ENCODE measurements at regions not wholly inside any gene's neighbourhood (a gene's known extent, or its start where the extent isn't known, plus 50 kb on each side); places are given as distances from the start of the nearest gene placed in this dataset.
A peak's percentile ranks its signal among the peaks of the same experiment; 100 is the strongest.

DNA sequence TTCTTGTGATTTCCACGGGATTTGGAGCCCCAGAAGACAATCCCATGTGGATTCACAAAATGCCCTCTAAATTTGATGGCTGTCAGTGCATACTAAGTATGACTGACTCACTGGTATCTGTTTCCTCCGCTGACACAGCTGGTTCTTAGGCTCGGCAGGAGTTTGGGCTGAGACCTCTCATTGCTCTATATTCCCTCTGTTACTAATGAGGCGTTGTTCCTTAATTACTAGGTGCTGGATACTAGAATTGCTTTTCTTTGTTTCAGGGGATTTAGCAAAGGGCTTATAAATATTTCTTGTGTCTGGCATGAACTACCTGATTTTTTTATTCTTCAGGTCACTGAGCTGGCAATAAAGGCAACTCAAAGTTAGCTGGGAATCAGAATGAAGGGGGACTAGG, 53.2 kb upstream of the EHF start:
- H3K79me2 ChIP-seq (ENCODE audit: control insufficient read depth, insufficient read depth, low read length) = no peaks in the 10 kb centered on the region
- ATAC-seq = no peak
- H4K20me1 ChIP-seq (replicated peaks; ENCODE audit: control insufficient read depth, insufficient read depth, low read length) = no peaks in the 10 kb centered on the region
- no peaks in the 10 kb centered on the region for H3K9me3 ChIP-seq (replicated peaks; ENCODE audit: control insufficient read depth, insufficient read depth, low read depth, low read length)
- no peaks in the 10 kb centered on the region for H3K36me3 ChIP-seq (ENCODE audit: control insufficient read depth, insufficient read depth, low read length)
- intact Hi-C loops (cut with micrococcal nuclease) (no loop called here), in situ Hi-C loops (cut with MboI) (no loop called here)
- TF ChIP-seq ZNF239 (CRISPR knock-in tag; IDR thresholded peaks at IDR 0.05) = no peak
- TF ChIP-seq, protein P1, sequence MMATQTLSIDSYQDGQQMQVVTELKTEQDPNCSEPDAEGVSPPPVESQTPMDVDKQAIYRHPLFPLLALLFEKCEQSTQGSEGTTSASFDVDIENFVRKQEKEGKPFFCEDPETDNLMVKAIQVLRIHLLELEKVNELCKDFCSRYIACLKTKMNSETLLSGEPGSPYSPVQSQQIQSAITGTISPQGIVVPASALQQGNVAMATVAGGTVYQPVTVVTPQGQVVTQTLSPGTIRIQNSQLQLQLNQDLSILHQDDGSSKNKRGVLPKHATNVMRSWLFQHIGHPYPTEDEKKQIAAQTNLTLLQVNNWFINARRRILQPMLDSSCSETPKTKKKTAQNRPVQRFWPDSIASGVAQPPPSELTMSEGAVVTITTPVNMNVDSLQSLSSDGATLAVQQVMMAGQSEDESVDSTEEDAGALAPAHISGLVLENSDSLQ (IDR thresholded peaks at IDR 0.05) = peak; percentile 37; the same call in 1 of the 2 replicates
- H3K4me1 ChIP-seq (replicated peaks in 1 of 2; ENCODE audit: control insufficient read depth in 2 of 2, insufficient read depth in 2 of 2, low read length in 2 of 2) = no peaks in the 10 kb centered on the region
- no peak for DNase-seq (ENCODE audit: extremely low read depth in 1 of 4, low spot score in 3 of 4)
- FAIRE-seq = no peak
- no TSS peak for BruUV-seq (replicated peaks)
- ChIA-PET CTCF (ENCODE audit: low intra/inter-chr PET ratio) (no interaction called here), POLR2A (no interaction called here)
- H3K27me3 ChIP-seq (ENCODE audit: control insufficient read depth in 2 of 2, insufficient read depth in 2 of 2, low read length in 2 of 2) = peaks cover 0 to 10% of the 10 kb centered on the region in 2 experiments; a peak in 1 of 5 replicates
- no peaks in the 10 kb centered on the region for H3K9me1 ChIP-seq (ENCODE audit: control insufficient read depth, insufficient read depth, low read length)
- H3K27ac ChIP-seq (ENCODE audit: extremely low read depth, low read depth, low read length) = no peak overlapping the region
- H3K9ac ChIP-seq (ENCODE audit: insufficient read depth in 1 of 2, low read depth in 2 of 2, low read length in 2 of 2) = no peak overlapping the region
- WGBS (ENCODE audit: insufficient coverage, low coverage, missing lambda C conversion rate) = 6% methylated on average over 4 of the region's 4 CpGs
- H3K4me2 ChIP-seq (ENCODE audit: insufficient read depth, low read length) = no peak overlapping the region
- no peak overlapping the region for H3K4me3 ChIP-seq
- H2AFZ ChIP-seq (ENCODE audit: low read depth, low read length) = no peak overlapping the region

DNA sequence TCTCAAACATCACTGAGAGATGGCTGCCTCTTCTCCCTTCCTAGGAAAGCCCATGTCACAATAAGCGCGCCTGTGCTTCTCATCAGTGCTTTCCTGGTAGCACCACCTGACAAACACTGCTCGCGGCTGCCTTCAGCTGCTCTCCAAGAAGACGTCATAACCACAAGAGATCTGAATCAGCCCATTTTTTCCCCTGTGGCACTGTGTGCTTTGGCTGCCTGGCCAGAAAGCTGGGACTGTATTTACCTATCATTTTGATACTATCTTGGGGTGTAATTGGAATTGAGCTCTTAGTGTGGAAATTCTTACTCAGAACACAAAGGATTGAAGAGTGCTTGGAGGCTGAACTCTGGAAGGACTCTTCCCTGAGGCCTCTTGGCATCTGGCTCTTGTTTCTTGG, 50.3 kb upstream of the EHF start:
- Histone ChIP-seq H3K4me3 (no peak overlapping the region), H3K36me3 (ENCODE audit: control insufficient read depth, insufficient read depth, low read length) (no peaks in the 10 kb centered on the region), H3K79me2 (ENCODE audit: control insufficient read depth, insufficient read depth, low read length) (no peaks in the 10 kb centered on the region), H3K27ac (ENCODE audit: extremely low read depth, low read depth, low read length) (no peak overlapping the region), H3K4me2 (ENCODE audit: insufficient read depth, low read length) (no peak overlapping the region), H3K27me3 (ENCODE audit: control insufficient read depth in 2 of 2, insufficient read depth in 2 of 2, low read length in 2 of 2) (peaks cover 2 to 21% of the 10 kb centered on the region in 2 experiments; a peak in 2 of 5 replicates), H3K4me1 (replicated peaks in 1 of 2; ENCODE audit: control insufficient read depth in 2 of 2, insufficient read depth in 2 of 2, low read length in 2 of 2) (no peaks in the 10 kb centered on the region), H3K9me1 (ENCODE audit: control insufficient read depth, insufficient read depth, low read length) (no peaks in the 10 kb centered on the region), H4K20me1 (replicated peaks; ENCODE audit: control insufficient read depth, insufficient read depth, low read length) (no peaks in the 10 kb centered on the region; the same call in 1 of the 2 replicates), H3K9me3 (replicated peaks; ENCODE audit: control insufficient read depth, insufficient read depth, low read depth, low read length) (no peaks in the 10 kb centered on the region), H2AFZ (ENCODE audit: low read depth, low read length) (no peak overlapping the region), H3K9ac (ENCODE audit: insufficient read depth in 1 of 2, low read depth in 2 of 2, low read length in 2 of 2) (no peak overlapping the region)
- in situ Hi-C loops (cut with MboI) = no loop called here
- 2% methylated on average over 5 of the region's 5 CpGs for WGBS (ENCODE audit: insufficient coverage, low coverage, missing lambda C conversion rate)
- no TSS peak for BruUV-seq (replicated peaks)
- CTCF ChIA-PET (ENCODE audit: low intra/inter-chr PET ratio) = no interaction called here
- POLR2A ChIA-PET = interaction anchor here (0.9 to 1.0 kb wide), 3 partner anchors 14 to 276 kb away, joined by 3 read pairs; no protein-coding TSS in a partner anchor
- DNase-seq (ENCODE audit: extremely low read depth in 1 of 4, low spot score in 3 of 4) = peak in 1 of 4 experiments; percentile 43
- intact Hi-C loops (cut with micrococcal nuclease) = no loop called here
- ATAC-seq = peak; percentile 73
- peak; percentile 66 for FAIRE-seq
- TF ChIP-seq TEAD4 (IDR thresholded peaks at IDR 0.05; ENCODE audit: low read length) = no peak
- no peak for TF ChIP-seq TEAD4 (CRISPR knock-in tag; IDR thresholded peaks at IDR 0.05; ENCODE audit: borderline replicate concordance)
- TF ChIP-seq TAF15 (IDR thresholded peaks at IDR 0.05; ENCODE audit: low read depth, low read length) = no peak
- TF ChIP-seq ZEB2 (IDR thresholded peaks at IDR 0.05) = no peak
- TF ChIP-seq, protein P2, sequence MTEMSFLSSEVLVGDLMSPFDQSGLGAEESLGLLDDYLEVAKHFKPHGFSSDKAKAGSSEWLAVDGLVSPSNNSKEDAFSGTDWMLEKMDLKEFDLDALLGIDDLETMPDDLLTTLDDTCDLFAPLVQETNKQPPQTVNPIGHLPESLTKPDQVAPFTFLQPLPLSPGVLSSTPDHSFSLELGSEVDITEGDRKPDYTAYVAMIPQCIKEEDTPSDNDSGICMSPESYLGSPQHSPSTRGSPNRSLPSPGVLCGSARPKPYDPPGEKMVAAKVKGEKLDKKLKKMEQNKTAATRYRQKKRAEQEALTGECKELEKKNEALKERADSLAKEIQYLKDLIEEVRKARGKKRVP (CRISPR knock-in tag; IDR thresholded peaks at IDR 0.05) = no peak
- TF ChIP-seq, protein P3, sequence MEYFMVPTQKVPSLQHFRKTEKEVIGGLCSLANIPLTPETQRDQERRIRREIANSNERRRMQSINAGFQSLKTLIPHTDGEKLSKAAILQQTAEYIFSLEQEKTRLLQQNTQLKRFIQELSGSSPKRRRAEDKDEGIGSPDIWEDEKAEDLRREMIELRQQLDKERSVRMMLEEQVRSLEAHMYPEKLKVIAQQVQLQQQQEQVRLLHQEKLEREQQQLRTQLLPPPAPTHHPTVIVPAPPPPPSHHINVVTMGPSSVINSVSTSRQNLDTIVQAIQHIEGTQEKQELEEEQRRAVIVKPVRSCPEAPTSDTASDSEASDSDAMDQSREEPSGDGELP (CRISPR knock-in tag; IDR thresholded peaks at IDR 0.05; ENCODE audit: borderline replicate concordance) = peak; percentile 43; the same call in 1 of the 2 replicates
- TF ChIP-seq, protein P4, sequence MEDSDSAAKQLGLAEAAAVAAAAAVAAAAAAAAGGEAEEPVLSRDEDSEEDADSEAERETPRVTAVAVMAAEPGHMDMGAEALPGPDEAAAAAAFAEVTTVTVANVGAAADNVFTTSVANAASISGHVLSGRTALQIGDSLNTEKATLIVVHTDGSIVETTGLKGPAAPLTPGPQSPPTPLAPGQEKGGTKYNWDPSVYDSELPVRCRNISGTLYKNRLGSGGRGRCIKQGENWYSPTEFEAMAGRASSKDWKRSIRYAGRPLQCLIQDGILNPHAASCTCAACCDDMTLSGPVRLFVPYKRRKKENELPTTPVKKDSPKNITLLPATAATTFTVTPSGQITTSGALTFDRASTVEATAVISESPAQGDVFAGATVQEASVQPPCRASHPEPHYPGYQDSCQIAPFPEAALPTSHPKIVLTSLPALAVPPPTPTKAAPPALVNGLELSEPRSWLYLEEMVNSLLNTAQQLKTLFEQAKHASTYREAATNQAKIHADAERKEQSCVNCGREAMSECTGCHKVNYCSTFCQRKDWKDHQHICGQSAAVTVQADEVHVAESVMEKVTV (CRISPR knock-in tag; IDR thresholded peaks at IDR 0.05) = no peak
- no peak for TF ChIP-seq CBFA2T2 (conservative IDR thresholded peaks at IDR 0.05)
- no peak for TF ChIP-seq ATF1 (CRISPR knock-in tag; IDR thresholded peaks at IDR 0.05)
- peak; percentile 62; the same call in 1 of the 2 replicates for TF ChIP-seq ATF1 (tag; IDR thresholded peaks at IDR 0.05)
- no peak for TF ChIP-seq SMAD3 (CRISPR knock-in tag; conservative IDR thresholded peaks at IDR 0.05)
- peak; percentile 52; the same call in 1 of the 2 replicates for TF ChIP-seq CTBP1 (IDR thresholded peaks at IDR 0.05; ENCODE audit: borderline replicate concordance)

Data from K562 (cell line).